Left hindlimb (tissue), 1 donor: ENCODE measurements at regions not wholly inside any gene's neighbourhood (a gene's known extent, or its start where the extent isn't known, plus 50 kb on each side); places are given as distances from the start of the nearest gene placed in this dataset.

ENCODE experiments used
- DNase-seq: peaks from one replicate; pipeline ENCODE4 v3.0.0-alpha.2; 2018

DNA sequence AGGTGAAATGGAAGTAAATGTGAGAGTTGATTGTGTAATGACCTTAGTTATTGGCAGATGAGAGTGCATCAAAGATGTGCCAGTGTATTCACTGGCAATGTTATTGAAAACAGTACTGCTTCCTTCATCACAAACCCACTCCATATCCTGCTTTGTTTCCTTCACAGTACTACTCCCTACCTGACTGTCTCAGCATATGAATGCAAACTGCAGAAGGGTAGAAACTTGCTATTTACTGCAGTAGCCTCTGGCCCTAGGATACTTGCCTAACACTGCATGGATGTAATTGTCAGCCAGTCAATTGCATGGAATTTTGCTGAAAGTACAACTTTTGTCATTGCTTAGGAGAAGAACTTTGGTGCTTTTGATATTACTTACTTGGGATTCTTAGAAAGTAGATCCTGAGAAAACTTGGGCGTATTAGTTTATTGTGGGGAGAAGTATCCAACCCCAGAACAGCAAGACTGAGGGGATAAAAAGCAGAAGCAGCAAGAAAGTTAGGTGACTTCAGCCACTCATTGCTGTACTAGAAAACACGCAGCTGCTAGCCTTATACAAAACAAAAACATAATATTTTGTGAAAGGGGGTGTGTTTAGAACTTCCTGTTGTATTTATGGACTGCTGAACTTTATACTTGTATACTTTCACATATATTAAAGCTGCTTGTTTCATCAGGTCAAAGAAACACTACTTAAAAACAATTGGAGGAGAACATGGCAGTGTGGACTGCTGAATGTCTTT lies 219.0 kb downstream of the CCNG2 start:
- no peak for DNase-seq

DNA sequence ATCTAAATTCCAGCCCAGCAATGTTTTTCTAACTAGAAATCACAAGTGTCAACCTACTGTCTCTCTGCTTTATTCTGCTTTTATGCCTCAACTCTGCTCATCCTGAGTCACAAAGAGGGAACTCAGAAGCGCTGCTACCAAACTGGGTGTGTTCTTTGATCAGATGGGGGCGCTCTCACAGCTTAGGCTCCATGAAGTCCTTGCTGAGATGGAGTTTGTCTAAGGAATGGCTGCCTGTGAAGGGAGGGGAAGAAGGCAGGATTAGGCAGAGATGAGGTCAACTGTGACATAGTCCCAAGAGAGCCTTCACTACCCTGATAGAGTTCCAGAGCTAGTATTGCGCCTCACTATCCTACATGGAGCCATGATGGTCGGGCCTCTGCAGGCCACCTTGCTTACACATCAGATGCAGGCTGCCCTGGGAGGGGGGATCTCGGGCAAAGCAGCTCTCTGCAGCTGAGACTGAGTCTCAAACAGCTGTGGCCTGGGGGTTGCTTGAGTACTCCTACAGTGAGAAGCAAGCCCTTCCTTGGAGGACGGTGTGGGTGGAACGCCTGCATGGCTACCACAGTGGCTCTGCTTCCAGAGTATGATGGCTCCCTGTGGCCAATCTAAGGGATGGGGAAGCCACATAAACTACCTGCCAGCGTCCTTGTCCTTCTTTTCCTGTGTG lies 219.9 kb downstream of the CCNG2 start:
- DNase-seq, result no peak

DNA sequence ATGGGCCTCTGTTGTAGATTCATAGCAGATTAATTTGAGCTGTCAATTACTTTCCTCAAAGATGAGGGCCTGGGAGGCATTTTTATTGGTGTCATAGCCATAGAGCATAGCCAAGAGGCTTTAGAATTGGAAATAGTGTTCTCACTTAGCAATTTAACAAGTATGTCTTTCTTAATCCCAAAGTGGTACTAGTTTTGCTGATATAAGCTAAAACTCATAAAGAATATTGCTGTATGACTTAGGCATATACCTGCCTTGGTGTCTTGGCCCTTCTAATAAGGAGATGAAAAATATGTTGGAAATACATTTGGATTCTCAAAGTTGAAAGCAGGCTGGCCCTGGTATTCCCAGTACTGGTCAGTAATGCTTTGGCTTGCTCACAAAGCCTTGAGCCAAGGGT lies 221.5 kb upstream of the CXCL13 start:
- no peak for DNase-seq

DNA sequence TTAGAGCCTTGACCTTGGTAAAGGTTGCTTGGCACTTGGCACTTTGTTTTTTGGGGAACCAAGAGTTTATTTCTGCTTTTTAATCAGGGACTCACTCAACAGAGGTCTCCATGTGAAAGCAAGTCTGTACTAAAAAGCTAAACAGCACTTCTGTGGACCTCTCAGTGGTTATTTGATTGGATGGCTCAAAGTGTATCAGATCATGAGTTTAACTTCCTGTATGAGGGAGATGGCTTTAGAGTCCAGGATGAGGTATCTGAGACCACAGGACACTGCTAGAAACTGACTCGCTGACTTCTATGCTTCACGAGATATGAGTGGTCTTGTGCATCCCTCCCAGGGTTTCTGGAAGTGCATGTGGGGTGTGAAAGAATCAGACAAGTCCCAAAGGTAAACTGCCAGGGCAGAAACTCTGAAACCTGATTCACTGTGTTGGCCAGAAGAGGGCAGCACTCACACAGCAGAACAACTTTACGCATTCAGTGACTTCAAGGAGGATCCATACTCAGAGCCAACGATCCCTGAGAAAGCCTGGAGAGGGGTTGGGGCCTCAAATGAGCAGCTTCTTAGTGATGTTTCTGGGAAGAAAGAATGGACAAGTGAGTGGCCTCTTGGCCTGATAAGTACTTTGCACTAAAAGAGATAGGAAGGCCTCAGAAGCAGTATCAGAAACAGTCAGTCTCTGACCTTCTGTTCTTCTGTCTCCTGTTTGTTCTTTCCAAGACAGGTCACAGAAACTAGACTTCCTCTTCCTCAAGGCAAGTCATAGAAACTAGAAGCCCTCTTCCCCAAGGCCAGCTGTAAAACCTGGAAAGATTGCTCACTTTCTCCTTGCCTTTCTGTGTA lies 220.3 kb upstream of the CXCL13 start:
- peak; percentile 62 for DNase-seq

DNA sequence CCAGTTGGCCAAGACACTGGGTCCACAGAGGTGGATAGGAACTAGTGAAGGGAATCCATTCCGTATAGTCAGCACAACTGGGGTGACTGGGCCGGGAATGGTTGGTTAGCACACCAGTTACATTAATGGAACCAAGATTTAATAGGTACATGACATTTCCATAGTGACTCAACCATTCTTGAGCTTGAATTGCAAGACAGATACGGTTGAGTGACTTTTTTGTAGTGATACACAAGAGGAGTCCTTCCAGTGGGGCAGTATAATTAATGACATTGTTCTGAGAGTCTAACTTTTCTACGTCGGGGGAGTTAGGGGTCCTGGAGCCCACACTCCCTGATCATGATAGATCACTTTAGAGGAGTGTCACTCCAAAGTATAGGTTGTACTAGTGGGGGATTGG lies 211.6 kb upstream of the CXCL13 start:
- DNase-seq, result no peak

DNA sequence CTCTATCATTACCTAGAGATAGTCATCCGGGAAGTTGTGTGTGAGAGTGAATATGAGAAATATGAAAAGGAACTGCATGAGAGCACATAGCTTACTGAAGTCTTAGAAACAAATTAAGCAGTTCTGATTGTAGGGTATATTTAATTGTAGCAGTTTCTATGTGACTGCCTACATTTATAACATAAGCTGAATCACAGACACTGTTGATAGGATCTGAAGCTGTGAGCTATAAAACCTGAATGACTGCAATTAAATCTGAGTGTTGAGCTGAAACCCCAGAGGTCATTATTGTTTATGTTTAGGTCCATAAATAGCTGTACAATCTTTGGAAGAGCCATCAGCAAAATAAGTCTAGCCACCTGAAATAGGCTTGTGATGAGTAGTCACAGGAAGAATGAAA lies 210.1 kb upstream of the CXCL13 start:
- no peak for DNase-seq

DNA sequence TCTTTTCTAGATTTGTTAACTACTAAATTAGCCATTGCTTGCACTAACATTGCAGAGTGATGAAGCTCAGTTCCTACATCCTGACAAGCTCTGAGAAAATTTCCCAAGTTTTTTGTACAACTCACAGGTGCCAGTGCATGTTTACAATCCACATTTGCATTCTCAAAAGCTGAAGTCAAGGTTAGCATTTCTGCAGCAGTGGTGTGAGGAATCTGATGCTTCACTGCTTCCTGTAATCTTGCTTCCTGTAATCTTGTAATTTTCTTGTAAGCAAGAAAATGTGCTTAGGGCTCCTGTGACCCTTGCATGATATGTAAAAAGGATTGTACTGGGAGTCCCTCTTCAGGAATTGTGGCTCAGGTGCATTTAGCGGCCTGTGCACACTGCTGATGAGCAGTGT lies 207.4 kb upstream of the CXCL13 start:
- no peak for DNase-seq

DNA sequence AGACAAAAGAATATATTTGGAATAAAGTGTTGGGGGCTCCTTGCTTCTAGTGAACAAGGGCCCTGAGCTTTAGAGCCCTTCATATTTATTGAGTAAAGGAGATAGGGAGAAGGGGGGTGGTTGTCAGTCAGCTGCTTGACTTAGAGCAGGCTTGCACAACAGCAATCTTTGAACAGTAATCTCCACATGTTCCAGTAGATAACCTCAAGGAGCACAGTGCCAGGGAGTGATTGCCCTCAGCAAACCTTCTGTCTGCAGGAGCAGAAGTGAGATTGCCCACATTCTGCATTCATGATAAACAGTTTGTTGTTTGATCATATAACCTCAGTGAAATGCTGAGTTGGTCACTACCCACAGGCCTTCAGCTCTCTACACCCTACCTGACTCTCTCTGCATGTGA lies 205.8 kb upstream of the CXCL13 start:
- DNase-seq, result no peak

DNA sequence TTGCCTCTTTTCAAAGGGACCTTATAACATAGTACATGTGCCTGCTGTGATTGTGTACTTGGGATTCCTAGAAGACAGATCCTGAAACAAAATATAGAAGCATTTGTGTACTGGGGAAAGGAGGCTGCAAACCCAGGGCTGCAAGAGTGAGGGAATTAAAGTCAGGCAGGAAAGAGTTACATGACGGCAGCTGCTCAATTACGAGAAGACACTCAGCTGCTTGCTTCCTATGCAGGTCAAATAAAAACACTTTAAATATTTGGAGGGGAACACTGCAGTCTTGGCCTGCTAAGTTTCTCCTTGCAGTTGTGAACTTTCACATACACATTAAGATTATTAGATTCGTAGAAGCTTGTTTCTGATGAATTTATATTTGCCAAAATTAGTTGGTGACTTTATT lies 191.9 kb upstream of the CXCL13 start:
- no peak for DNase-seq

DNA sequence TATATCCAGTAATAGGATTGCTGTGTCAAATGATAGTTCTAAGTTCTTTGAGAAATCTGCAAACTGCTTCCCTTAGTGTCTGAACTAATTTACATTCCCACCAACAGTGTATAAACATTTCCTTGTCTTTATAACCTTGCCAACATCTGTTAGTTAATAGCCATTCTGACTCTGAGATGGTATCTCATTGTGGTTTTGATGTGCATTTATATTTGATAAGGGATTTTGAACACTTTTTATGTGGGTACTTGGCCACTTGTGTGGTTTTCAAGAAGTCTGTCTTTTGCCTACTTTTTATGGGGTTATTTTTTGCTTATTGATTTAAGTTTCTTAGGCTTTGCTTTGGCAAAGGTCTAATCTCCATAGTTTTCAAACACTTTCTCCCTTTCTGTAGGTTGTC lies 189.9 kb upstream of the CXCL13 start:
- DNase-seq, result no peak

DNA sequence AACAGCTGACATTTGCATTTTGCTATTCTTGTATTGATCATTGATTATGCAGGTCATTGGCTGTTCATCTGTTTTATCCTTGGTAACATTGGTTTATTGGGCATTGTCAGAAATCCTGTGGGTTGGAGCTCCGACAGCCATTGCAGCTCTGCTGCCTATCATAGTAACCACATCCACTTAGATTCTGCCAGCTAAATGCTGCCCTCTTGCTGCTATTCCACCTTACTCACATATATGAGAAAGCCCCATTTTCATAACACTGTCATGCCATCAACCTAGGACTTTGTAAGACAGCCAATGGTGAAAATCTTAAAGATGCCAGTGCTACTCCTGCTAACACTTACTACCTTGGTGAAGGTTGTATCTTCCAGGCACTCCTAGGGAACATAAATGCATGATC lies 187.3 kb upstream of the CXCL13 start:
- DNase-seq, result no peak

DNA sequence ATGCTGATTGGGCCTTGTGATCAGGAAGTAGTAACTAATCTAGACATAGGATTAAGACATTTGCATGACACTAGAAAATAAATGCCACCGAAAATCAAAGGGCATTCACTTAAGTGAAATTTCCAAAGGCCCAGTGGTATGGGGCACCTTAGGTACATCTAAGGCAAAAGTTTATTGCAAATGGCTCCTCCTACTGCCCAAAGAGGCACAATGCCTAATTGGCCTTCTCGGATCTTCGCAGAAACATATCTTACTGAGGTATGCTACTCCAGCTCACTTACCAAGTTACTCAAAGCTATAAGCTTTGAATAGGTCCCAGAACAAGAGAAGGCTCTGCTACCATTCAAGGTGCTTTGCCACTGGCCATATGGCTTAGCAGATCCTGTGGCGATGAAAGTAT lies 174.8 kb upstream of the CXCL13 start:
- no peak for DNase-seq

DNA sequence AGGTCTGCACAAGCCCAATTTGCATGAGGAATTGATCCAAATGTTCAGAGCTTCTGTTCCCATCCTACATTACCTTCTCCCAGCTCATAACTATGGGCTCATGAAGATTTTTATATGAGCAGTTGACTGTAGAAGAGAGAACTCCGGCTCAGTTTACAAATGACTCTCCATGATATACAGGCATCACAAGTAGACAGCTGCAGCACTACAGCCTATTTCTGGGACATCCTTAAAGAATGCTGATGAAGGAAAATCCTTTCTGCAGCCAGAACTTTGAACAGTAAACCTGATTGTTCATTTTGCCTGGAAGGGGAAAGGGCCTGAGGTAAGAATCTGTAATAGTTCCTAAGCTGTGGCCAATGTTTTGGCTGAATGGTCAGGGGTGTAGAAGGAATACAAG lies 174.1 kb upstream of the CXCL13 start:
- no peak for DNase-seq

DNA sequence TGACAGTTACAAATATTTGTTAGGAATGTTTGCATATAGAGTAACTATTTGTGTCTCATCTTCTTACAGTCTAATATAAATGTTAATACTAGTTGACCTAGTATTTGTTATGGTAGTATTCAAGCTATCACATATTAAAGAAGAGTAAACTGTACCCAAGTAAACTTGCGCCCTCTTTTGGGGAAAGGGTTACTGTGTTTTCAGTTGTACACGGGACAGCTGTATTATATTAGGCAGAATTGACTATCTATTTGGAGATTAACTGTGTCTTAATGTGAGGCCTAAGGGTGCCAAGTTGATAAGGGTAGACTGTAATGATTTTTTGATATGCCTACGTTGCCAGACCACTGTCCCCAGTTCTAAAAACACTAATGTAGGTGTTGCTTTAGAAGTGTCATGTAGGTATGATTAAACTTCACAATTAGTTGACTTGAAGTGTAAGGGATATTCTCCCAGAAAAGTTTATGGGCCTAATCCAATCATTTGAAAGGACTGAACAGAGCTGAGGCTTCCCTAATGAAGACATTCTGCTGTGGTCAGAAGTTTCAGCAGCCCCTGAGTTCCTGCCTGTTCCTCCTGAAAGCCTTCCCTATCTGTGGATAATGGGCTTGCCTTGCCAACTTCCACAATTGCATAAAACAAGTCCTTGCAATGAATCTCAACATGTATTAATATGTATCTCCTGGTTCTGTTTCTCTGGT lies 172.8 kb upstream of the CXCL13 start:
- no peak for DNase-seq

DNA sequence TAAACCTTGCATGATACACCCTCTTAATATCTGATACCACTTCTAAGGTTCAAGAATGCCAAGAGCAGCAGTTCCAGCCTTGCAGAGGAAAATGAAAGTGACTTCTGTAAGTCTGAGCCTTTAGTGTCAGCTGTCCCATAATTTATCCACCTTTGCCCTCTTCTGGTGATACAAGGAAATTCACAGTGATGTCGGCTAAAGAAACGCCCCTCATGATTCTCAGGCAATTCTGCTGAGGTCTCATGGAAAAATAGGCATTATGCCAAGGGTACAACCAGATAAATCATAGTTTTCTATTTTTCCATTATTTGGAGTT lies 172.2 kb upstream of the CXCL13 start:
- DNase-seq, result no peak

DNA sequence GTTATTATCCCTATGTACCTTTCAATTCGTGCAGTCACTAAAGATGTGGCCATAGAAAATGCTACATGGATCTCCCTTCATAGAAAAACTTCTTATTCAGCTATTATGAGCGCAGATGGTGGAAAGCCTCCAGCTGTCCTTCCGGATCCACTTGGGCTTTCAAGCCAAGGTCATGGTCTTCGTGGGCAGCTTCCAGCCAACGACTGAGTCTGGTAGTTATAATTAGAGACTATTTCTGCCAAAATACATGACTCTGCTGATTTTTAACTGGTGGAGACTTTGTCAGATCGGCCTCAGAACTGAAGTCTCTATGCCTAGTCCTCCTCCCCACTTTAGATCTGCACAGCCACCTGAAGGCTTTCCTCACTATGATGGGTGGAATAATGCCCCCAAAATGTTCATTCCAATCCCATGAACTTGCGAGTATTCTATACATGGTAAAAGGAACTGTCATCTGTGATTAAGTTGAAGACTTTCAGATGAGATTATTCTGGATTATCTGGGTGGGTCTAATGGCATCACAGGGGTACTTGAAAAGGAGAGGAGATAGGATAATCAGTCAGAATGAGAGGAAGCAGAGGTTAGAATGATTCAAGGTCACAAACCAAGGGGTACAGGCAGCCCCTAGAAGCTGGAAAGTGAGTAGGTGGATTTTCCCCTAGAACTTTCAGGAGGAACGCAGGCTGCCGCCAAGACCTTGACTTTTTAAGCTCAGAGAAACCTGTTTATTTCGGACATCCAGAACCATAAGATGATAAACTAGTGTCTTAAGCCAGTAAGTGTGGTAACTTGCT lies 171.1 kb upstream of the CXCL13 start:
- no peak for DNase-seq

DNA sequence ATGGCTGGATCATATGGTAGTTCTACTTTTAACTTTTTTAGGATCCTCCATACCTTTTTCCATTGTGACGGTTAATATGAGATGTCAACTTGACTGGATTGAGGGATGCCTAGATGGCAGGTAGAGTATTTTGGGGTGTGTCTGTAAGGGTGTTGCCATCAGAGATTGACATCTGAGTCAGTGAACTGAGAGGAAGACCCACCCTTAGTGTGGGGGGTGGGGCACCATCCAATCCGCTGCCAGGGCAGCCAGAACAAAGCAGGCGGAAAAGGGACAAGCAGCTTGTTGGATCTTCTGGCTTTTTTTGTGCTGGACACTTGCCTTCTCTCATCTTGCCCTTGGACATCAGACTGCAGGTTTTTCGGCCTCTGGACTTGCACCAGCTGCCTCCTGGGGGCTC lies 168.5 kb upstream of the CXCL13 start:
- no peak for DNase-seq

DNA sequence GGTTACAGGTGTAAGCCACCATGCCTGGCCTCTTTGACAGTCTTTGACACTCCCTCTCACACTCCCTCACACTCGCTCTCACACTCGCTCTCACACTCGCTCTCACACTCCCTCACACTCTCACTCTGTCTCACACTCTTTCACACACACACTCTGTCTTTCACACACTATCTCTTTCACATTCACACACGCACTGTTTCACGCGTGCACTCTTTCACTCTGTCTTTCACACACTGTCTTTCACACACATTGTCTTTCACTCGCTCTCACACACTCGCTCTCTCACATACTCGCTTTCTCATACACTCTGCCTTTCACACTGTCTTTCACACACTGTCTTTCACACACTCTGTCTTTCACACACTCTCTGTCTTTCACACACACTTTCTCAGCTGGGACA lies 167.1 kb upstream of the CXCL13 start:
- no peak for DNase-seq

DNA sequence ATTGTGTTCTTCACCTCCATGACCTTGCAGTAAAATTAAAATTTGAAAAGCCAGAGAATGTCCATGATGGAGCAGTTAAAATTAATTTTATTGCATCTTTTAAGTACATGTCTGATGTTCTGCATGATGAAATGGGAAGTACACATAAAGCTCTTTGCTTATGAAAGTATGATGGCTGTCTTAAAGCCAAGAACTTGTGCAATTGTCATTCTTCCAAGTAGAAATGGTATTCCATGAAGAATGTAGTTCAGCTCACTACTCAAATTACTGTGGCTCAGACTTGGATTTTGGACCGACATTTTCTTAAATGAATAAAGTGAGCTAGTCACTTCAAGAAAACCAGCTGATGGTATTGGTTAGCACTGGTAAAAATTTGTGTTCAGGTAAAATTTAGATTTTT lies 161.7 kb upstream of the CXCL13 start:
- no peak for DNase-seq

DNA sequence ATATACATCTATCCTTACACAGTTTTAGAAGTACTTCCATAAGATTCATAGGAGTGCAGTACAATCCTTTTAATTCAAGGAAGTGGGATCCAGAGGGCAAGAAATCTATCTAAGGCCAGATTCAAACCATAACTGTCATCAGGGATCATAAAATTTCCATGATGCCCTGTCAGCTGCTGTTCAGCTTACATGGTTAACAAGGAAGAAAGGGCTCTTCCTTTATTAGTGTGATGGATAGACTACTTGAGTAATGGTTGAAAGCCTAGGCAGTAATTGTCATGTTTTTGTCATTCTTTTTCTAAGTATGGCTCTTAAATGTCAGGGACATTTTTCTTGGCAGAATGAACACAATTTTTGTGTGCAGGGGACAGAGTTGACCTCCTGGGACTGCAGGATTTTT lies 159.8 kb upstream of the CXCL13 start:
- no peak for DNase-seq

DNA sequence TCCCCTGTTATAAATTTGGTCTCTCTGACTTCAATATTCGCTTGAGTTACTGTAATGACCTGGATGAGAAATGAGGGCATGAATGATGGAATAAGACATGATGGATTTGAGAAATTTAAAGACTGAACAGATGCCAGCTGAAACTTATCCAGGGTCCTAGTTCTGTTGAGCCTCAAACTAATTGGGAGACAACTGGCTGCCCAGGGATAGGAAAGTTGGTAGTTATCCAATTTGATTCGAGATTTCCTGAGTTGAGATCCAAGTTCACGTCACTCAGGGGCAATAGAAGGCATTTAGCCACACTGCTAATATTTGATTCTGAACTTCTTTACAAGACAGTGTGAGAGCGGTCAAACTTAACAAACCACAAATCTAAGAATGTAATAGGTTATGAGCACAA lies 159.0 kb upstream of the CXCL13 start:
- DNase-seq, result no peak

DNA sequence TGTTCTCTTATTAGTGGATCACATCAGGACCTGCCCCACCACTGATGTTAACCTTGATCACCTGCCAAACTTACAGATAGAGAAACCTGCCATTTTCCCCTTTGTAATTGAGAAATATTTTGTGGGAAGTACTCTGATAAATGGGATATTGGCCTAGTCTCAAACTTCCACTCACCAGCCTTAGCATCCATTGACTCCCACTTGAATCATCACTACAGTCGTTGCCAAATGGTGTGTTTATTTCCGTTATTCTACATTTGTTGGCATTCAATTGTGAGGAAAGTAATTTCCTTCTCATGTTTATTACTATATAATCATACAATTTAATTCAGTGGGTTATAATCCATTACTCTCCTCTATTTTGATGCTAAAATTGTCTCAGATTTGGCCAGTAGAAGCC lies 156.4 kb upstream of the CXCL13 start:
- DNase-seq, result no peak

DNA sequence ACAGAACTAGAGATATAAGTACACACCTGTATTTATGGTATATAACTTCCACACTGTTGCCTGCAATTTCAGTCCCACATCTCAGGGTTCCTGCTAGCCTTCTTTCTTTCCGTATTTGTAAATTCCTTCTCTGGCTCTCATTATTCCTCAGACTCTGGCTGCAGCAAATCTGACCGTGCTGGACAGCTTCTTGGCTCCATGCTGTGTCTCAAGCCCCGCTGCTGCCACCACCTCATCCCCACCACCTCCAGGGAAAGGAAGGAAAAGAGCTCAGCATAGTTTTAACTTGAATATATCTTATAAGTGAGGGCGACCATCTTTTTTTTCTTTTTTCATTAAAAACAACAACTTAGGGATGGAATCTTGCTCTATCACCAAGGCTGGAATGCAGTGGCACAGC lies 155.6 kb upstream of the CXCL13 start:
- no peak for DNase-seq
